B cell (primary cell): ENCODE measurements at regions not wholly inside any gene's neighbourhood (a gene's known extent, or its start where the extent isn't known, plus 50 kb on each side); places are given as distances from the start of the nearest gene placed in this dataset.

Source experiments
- ATAC-seq: fragments of 200-7000 bp; cut with Tn5 transposase; one replicate; pipeline ENCODE4 v1.10.0; 2021; ENCODE audit warnings: low read depth, mild to moderate bottlenecking, moderate number of reproducible peaks, moderate library complexity
- CTCF ChIA-PET: fragments of 350-600 bp; sonication (Branson Sonifier 250); formaldehyde crosslinking; loops from one replicate; lab custom pipeline; 2021; ENCODE audit warnings: antibody characterized with exemption, inconsistent platforms; lab: Charles Lee
- POLR2A ChIA-PET: fragments of 350-600 bp; sonication (Branson Sonifier 250); formaldehyde crosslinking; loops from one replicate; lab custom pipeline; 2021; ENCODE audit warnings: antibody characterized with exemption; lab: Charles Lee
- DNase-seq: peaks from one replicate; pipeline ENCODE4 v3.0.0; 2013
- H2AFZ ChIP-seq: 2 replicates; pipeline ENCODE4 v1.6.1; 2012; ENCODE audit warnings: mild to moderate bottlenecking, low read depth, low read length; ENCODE audit not compliant: insufficient read depth, poor library complexity, severe bottlenecking
- H3K27ac ChIP-seq, 2 donors: 1 replicate in 1 of 2; 2 replicates in 1 of 2; pipeline ENCODE4 v1.5.1; 2012 to 2013; ENCODE audit warnings: low read length in 2 of 2, mild to moderate bottlenecking in 2 of 2, moderate library complexity in 1 of 2
- H3K27me3 ChIP-seq, 4 experiments: fragments of 200-600 bp in 1 of 4; sonication (generic) in 1 of 4; replicated peaks in 1 of 4; 1 replicate in 2 of 4; 2 replicates in 2 of 4; pipeline versions ENCODE4 v1.6.1 to v1.7.0; 2013 to 2016; ENCODE audit warnings: low read length in 3 of 4, mild to moderate bottlenecking in 2 of 4, mixed read lengths in 1 of 4, moderate library complexity in 1 of 4; ENCODE audit not compliant: insufficient read depth in 4 of 4, control insufficient read depth in 3 of 4; ENCODE audit errors: control extremely low read depth in 1 of 4
- H3K36me3 ChIP-seq, 2 experiments: replicated peaks in 1 of 2; 1 replicate in 1 of 2; 2 replicates in 1 of 2; pipeline versions ENCODE4 v1.6.1 to v1.7.1; 2013; ENCODE audit warnings: low read length in 1 of 2; ENCODE audit not compliant: insufficient read depth in 2 of 2, control insufficient read depth in 1 of 2; ENCODE audit errors: control extremely low read depth in 1 of 2, extremely low read depth in 1 of 2
- H3K4me1 ChIP-seq, 2 donors: fragments of 200-600 bp in 1 of 2; sonication (generic) in 1 of 2; 1 replicate in 1 of 2; 2 replicates in 1 of 2; pipeline versions ENCODE4 v1.5.1 to v1.6.1; 2013 to 2017; ENCODE audit warnings: low read length in 2 of 2; ENCODE audit not compliant: control insufficient read depth in 2 of 2, insufficient read depth in 2 of 2
- H3K4me2 ChIP-seq: replicated peaks from 2 replicates; pipeline ENCODE3; 2012; ENCODE audit warnings: mild to moderate bottlenecking, low read depth, low read length; ENCODE audit not compliant: poor library complexity, severe bottlenecking
- H3K4me3 ChIP-seq, 5 experiments: fragments of 200-600 bp in 1 of 5; sonication (generic) in 1 of 5; 1 replicate in 3 of 5; 2 replicates in 2 of 5; pipeline versions ENCODE4 v1.5.1 to v1.7.0; 2011 to 2016; ENCODE audit warnings: low read length in 4 of 5, mild to moderate bottlenecking in 4 of 5, low read depth in 2 of 5, control low read depth in 1 of 5, moderate library complexity in 1 of 5; ENCODE audit not compliant: insufficient read depth in 1 of 5; ENCODE audit errors: control extremely low read depth in 1 of 5, extremely low read depth in 1 of 5
- H3K79me2 ChIP-seq: fragments of 200-600 bp; sonication (generic); one replicate; pipeline ENCODE4 v1.6.0; 2016; ENCODE audit warnings: low read length; ENCODE audit not compliant: control insufficient read depth, insufficient read depth
- H3K9ac ChIP-seq: fragments of 200-600 bp; sonication (generic); 2 replicates; pipeline ENCODE4 v1.6.1; 2017; ENCODE audit warnings: mild to moderate bottlenecking, low read length, moderate library complexity
- H3K9me3 ChIP-seq, 3 donors: one replicate each; pipeline versions ENCODE4 v1.6.1 to v1.7.1; 2013; ENCODE audit warnings: low read length in 2 of 3; ENCODE audit not compliant: control insufficient read depth in 2 of 3, insufficient read depth in 1 of 3; ENCODE audit errors: control extremely low read depth in 1 of 3
- H4K20me1 ChIP-seq: 2 replicates; pipeline ENCODE4 v1.6.0; 2012; ENCODE audit warnings: mild to moderate bottlenecking, low read length; ENCODE audit not compliant: insufficient read depth, control insufficient read depth, poor library complexity, severe bottlenecking
- H3K27ac Mint-ChIP-seq: one replicate; pipeline ENCODE4 v1.8.0; 2021; ENCODE audit warnings: mixed read lengths
- H3K27me3 Mint-ChIP-seq: one replicate; pipeline ENCODE4 v1.8.0; 2021; ENCODE audit warnings: mixed read lengths
- H3K4me1 Mint-ChIP-seq: one replicate; pipeline ENCODE4 v1.8.0; 2021; ENCODE audit warnings: mixed read lengths
- H3K4me3 Mint-ChIP-seq: one replicate; pipeline ENCODE4 v1.8.0; 2021; ENCODE audit warnings: mixed read lengths
- H3K9me3 Mint-ChIP-seq: one replicate; pipeline ENCODE4 v1.8.0; 2022; ENCODE audit warnings: mixed read lengths; ENCODE audit not compliant: insufficient read depth
- EZH2 ChIP-seq: IDR thresholded peaks from 2 replicates; pipeline ENCODE4 v1.6.1; 2012; ENCODE audit warnings: borderline replicate concordance, low read depth, mild to moderate bottlenecking, moderate library complexity, low read length; ENCODE audit not compliant: insufficient read depth, poor library complexity, severe bottlenecking
- WGBS: methylation state at CpG from one replicate; pipeline ENCODE4 v1.1.5; 2013; ENCODE audit warnings: missing lambda C conversion rate; ENCODE audit not compliant: insufficient coverage; 5-methylcytosine and 5-hydroxymethylcytosine counted together
- intact Hi-C: fragments of 100-400 bp; cut with micrococcal nuclease; formaldehyde crosslinking; loops from one replicate; pipeline ENCODE4 v1.10.0; 2022
- TF ChIP-seq, protein P1 (sequence below): fragments of 200-600 bp; IDR thresholded peaks from one replicate; pipeline ENCODE4 v1.8.0; 2022; ENCODE audit warnings: antibody characterized with exemption, mild to moderate bottlenecking

DNA sequence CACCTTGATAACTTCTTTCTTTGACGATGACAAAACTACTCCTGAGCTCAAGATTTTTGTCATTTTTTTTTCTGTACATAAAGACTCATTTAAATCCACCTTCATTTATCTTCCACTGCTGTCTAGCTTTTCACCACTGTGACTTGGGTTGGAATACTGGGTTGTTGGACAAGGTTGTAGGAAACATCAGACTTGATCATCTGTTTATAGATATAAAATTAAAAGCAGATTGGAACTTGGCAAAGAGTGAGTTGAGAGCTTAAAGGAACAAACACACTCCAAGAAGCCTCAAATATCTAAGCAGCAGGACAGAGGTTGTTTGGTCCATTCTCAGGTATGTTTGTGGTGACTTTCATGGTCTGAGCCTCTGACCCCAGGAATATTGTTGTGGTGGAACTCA is 141.7 kb upstream of the NDN start:
- Histone ChIP-seq H3K9me3 (peaks cover 0 to 4% (median 0%) of the 10 kb centered on the region in 3 donors), H3K9ac (no peak overlapping the region), H2AFZ (no peak overlapping the region), H3K4me2 (no peak overlapping the region), H3K36me3 (no peaks in the 10 kb centered on the region), H4K20me1 (no peaks in the 10 kb centered on the region), H3K4me1 (no peaks in the 10 kb centered on the region), H3K4me3 (no peak overlapping the region), H3K27me3 (no peaks in the 10 kb centered on the region), H3K79me2 (no peaks in the 10 kb centered on the region), H3K27ac (no peak overlapping the region)
- Mint-ChIP-seq H3K4me1 (no peaks in the 10 kb centered on the region), H3K27me3 (no peaks in the 10 kb centered on the region), H3K9me3 (peaks cover 13% of the 10 kb centered on the region), H3K27ac (no peak overlapping the region), H3K4me3 (no peak overlapping the region)
- ChIA-PET CTCF (no interaction called here), POLR2A (no interaction called here)
- intact Hi-C loops, result no loop called here
- WGBS, result 100% methylated on average over 1 of the region's 1 CpG
- ATAC-seq, result no peak
- no peak for TF ChIP-seq EZH2
- TF ChIP-seq, protein P1, sequence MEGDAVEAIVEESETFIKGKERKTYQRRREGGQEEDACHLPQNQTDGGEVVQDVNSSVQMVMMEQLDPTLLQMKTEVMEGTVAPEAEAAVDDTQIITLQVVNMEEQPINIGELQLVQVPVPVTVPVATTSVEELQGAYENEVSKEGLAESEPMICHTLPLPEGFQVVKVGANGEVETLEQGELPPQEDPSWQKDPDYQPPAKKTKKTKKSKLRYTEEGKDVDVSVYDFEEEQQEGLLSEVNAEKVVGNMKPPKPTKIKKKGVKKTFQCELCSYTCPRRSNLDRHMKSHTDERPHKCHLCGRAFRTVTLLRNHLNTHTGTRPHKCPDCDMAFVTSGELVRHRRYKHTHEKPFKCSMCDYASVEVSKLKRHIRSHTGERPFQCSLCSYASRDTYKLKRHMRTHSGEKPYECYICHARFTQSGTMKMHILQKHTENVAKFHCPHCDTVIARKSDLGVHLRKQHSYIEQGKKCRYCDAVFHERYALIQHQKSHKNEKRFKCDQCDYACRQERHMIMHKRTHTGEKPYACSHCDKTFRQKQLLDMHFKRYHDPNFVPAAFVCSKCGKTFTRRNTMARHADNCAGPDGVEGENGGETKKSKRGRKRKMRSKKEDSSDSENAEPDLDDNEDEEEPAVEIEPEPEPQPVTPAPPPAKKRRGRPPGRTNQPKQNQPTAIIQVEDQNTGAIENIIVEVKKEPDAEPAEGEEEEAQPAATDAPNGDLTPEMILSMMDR, result no peak
- no peak for DNase-seq

DNA sequence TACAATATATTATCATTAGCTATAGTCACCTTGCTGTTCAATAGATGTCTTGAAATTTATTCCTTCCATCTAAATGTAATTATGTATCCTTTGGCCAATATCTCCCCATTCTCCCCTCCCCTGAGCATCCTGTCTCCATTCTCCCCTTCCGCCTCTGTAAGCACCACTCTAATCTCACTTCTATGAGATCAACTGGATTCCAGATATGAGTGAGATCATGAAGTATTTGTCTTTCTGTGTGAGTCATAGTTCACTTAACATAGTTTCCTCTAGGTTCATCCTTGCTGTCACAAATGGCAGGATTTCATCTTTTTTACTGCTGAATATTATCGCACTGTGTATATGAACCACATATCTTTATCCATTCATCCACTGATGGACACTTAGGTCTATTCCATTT is 148.8 kb upstream of the NDN start:
- H3K4me1 Mint-ChIP-seq, result no peaks in the 10 kb centered on the region
- POLR2A ChIA-PET, result no interaction called here
- ATAC-seq, result no peak

More for the DNA sequence above, 148.8 kb upstream of the NDN start:
- H3K79me2 ChIP-seq, result no peaks in the 10 kb centered on the region
- CTCF ChIA-PET, result no interaction called here
- no peak overlapping the region for H3K27ac ChIP-seq
- intact Hi-C loops, result no loop called here
- H3K9me3 ChIP-seq, result peaks cover 0 to 4% (median 0%) of the 10 kb centered on the region in 3 donors
- no peak for TF ChIP-seq EZH2
- TF ChIP-seq, protein P1, result no peak
- no peaks in the 10 kb centered on the region for H3K4me1 ChIP-seq
- H3K27me3 ChIP-seq, result no peaks in the 10 kb centered on the region
- Mint-ChIP-seq H3K4me3 (no peak overlapping the region), H3K9me3 (peaks cover 10% of the 10 kb centered on the region), H3K27me3 (no peaks in the 10 kb centered on the region), H3K27ac (no peak overlapping the region)
- no peak overlapping the region for H3K4me3 ChIP-seq
- no peaks in the 10 kb centered on the region for H4K20me1 ChIP-seq
- no peak overlapping the region for H3K9ac ChIP-seq
- no peak for DNase-seq
- no peaks in the 10 kb centered on the region for H3K36me3 ChIP-seq
- H3K4me2 ChIP-seq, result no peak overlapping the region
- H2AFZ ChIP-seq, result no peak overlapping the region
- no CpG with 5 or more reads among the region's 2 CpGs for WGBS
